ENCODE measurements at regions not wholly inside any gene's neighbourhood (a gene's known extent, or its start where the extent isn't known, plus 50 kb on each side); places are given as distances from the start of the nearest gene placed in this dataset.

GRCh38 chr1:229991724-229992333 is 75.2 kb upstream of the GALNT2 start:
- no peaks in the 10 kb centered on the region for H3K4me1 Mint-ChIP-seq (ENCODE audit: low read depth, unreplicated experiment)
- Histone ChIP-seq H3K4me3 (ENCODE audit: low read depth, low read length) (no peak overlapping the region), H3K27me3 (replicated peaks; ENCODE audit: control insufficient read depth, insufficient read depth, low read length) (no peaks in the 10 kb centered on the region), H3K9me3 (no peaks in the 10 kb centered on the region), H3K4me1 (peaks cover 20% of the 10 kb centered on the region), H3K36me3 (ENCODE audit: control insufficient read depth, insufficient read depth, low read length) (no peaks in the 10 kb centered on the region)
- no peaks in the 10 kb centered on the region for H3K27me3 Mint-ChIP-seq (ENCODE audit: insufficient read depth, unreplicated experiment)
- CTCF ChIA-PET, result no interaction called here
- H3K9me3 Mint-ChIP-seq (ENCODE audit: unreplicated experiment), result no peaks in the 10 kb centered on the region
- no peaks in the 10 kb centered on the region for H3K36me3 Mint-ChIP-seq (ENCODE audit: insufficient read depth, unreplicated experiment)
- intact Hi-C loops (cut with micrococcal nuclease; ENCODE audit: unreplicated experiment), result no loop called here
- no TSS peak for BruUV-seq (replicated peaks)
- TF ChIP-seq CTCF (IDR thresholded peaks at IDR 0.05; ENCODE audit: insufficient read depth in 1 of 2, low read depth in 1 of 2, low read length in 1 of 2, severe bottlenecking in 1 of 2, unreplicated experiment in 1 of 2), result no peak
- no peak overlapping the region for H3K27ac Mint-ChIP-seq (ENCODE audit: unreplicated experiment)
- POLR2A ChIA-PET, result no interaction called here
- H3K4me3 Mint-ChIP-seq (ENCODE audit: unreplicated experiment), result no peak overlapping the region
- DNase-seq, result no peak

DNA sequence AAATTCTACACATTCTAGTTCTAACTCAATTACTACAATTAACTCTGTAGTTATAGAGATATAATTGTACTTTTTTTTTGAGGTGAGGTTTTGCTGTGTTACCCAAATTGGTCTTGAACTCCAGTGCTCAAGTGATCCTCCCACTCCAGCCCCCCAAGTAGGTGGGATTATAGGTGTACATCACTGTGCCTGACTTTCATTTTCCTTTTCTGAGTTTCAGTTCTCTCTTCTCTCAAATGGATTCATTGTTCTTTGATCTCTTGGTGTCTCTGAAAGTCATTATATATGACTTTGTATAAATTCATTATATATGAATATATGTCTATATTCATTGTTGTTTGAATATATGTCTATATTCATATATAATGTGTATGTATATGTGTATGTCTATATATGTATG is 74.0 kb upstream of the GALNT2 start:
- peaks cover 20% of the 10 kb centered on the region for H3K4me1 ChIP-seq
- H3K9me3 ChIP-seq, result no peaks in the 10 kb centered on the region
- Mint-ChIP-seq H3K4me3 (ENCODE audit: unreplicated experiment) (no peak overlapping the region), H3K36me3 (ENCODE audit: insufficient read depth, unreplicated experiment) (no peaks in the 10 kb centered on the region), H3K27ac (ENCODE audit: unreplicated experiment) (no peak overlapping the region), H3K4me1 (ENCODE audit: low read depth, unreplicated experiment) (no peaks in the 10 kb centered on the region), H3K27me3 (ENCODE audit: insufficient read depth, unreplicated experiment) (no peaks in the 10 kb centered on the region), H3K9me3 (ENCODE audit: unreplicated experiment) (no peaks in the 10 kb centered on the region)
- no peak for DNase-seq
- no peak overlapping the region for H3K4me3 ChIP-seq (ENCODE audit: low read depth, low read length)
- BruUV-seq (replicated peaks), result no TSS peak
- H3K27me3 ChIP-seq (replicated peaks; ENCODE audit: control insufficient read depth, insufficient read depth, low read length), result no peaks in the 10 kb centered on the region
- ChIA-PET CTCF (no interaction called here), POLR2A (no interaction called here)
- intact Hi-C loops (cut with micrococcal nuclease; ENCODE audit: unreplicated experiment), result no loop called here
- H3K36me3 ChIP-seq (ENCODE audit: control insufficient read depth, insufficient read depth, low read length), result no peaks in the 10 kb centered on the region
- no peak for TF ChIP-seq CTCF (IDR thresholded peaks at IDR 0.05; ENCODE audit: insufficient read depth in 1 of 2, low read depth in 1 of 2, low read length in 1 of 2, severe bottlenecking in 1 of 2, unreplicated experiment in 1 of 2)

DNA sequence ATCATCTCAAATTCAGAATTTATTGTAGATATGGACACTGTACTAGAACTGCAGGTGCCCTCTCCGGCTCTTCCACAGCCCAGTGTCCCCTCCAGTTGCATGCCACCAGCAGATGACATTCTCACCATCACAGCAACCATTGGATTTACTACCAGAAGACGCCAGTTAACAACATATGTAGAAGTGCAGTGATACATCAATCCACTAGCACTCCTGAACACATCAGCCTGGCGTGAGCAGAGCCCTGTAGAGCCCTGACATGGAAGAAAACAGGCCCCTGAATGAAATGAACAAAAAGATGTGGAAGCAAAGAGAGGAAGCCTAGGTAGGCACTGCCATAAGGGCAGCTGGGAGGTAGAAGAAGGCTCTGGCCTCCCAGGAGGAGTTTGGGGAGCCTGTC is 73.1 kb upstream of the GALNT2 start:
- CTCF ChIA-PET, result no interaction called here
- no peak for TF ChIP-seq CTCF (IDR thresholded peaks at IDR 0.05; ENCODE audit: insufficient read depth in 1 of 2, low read depth in 1 of 2, low read length in 1 of 2, severe bottlenecking in 1 of 2, unreplicated experiment in 1 of 2)
- no TSS peak for BruUV-seq (replicated peaks)
- Histone ChIP-seq H3K36me3 (ENCODE audit: control insufficient read depth, insufficient read depth, low read length) (no peaks in the 10 kb centered on the region), H3K9me3 (no peaks in the 10 kb centered on the region), H3K4me1 (peaks cover 18% of the 10 kb centered on the region), H3K27me3 (replicated peaks; ENCODE audit: control insufficient read depth, insufficient read depth, low read length) (no peaks in the 10 kb centered on the region), H3K4me3 (ENCODE audit: low read depth, low read length) (no peak overlapping the region)
- H3K27me3 Mint-ChIP-seq (ENCODE audit: insufficient read depth, unreplicated experiment), result no peaks in the 10 kb centered on the region
- no peaks in the 10 kb centered on the region for H3K4me1 Mint-ChIP-seq (ENCODE audit: low read depth, unreplicated experiment)
- H3K27ac Mint-ChIP-seq (ENCODE audit: unreplicated experiment), result no peak overlapping the region
- no peaks in the 10 kb centered on the region for H3K36me3 Mint-ChIP-seq (ENCODE audit: insufficient read depth, unreplicated experiment)
- intact Hi-C loops (cut with micrococcal nuclease; ENCODE audit: unreplicated experiment), result no loop called here
- DNase-seq, result no peak
- H3K4me3 Mint-ChIP-seq (ENCODE audit: unreplicated experiment), result no peak overlapping the region
- no peaks in the 10 kb centered on the region for H3K9me3 Mint-ChIP-seq (ENCODE audit: unreplicated experiment)
- POLR2A ChIA-PET, result no interaction called here

Measured in Caco-2 (cell line).